Thyroid gland (tissue), 4 donors: ENCODE measurements at regions not wholly inside any gene's neighbourhood (a gene's known extent, or its start where the extent isn't known, plus 50 kb on each side); places are given as distances from the start of the nearest gene placed in this dataset.

ENCODE experiments used
- DNase-seq, 2 donors: peaks; one replicate each; pipeline ENCODE4 v3.0.0-alpha.2; 2019
- H3K27ac ChIP-seq, 3 donors: fragments of 200-600 bp; sonication (generic); 1 replicate in 2 of 3; 2 replicates in 1 of 3; pipeline ENCODE4 v1.5.1; 2016 to 2019; ENCODE audit warnings: mild to moderate bottlenecking in 1 of 3, moderate library complexity in 1 of 3
- H3K27me3 ChIP-seq: fragments of 200-600 bp; sonication (generic); one replicate; pipeline ENCODE4 v1.5.1; 2019
- H3K36me3 ChIP-seq, 2 donors: fragments of 200-600 bp; sonication (generic); one replicate each; pipeline ENCODE4 v1.5.1; 2016 to 2019
- H3K4me1 ChIP-seq, 2 donors: fragments of 200-600 bp; sonication (generic); one replicate each; pipeline ENCODE4 v1.5.1; 2017 to 2019
- H3K4me3 ChIP-seq, 3 donors: fragments of 200-600 bp; sonication (generic); replicated peaks in 1 of 3; 1 replicate in 2 of 3; 2 replicates in 1 of 3; pipeline ENCODE4 v1.5.1; 2016; ENCODE audit warnings: mild to moderate bottlenecking in 1 of 3
- H3K9me3 ChIP-seq: fragments of 200-600 bp; sonication (generic); one replicate; pipeline ENCODE4 v1.5.1; 2017
- CTCF ChIP-seq, 6 experiments: fragments of 200-600 bp in 3 of 6; fragments of 450-650 bp in 3 of 6; sonication (generic) in 3 of 6; IDR thresholded peaks; one replicate each; pipeline ENCODE4 v1.5.1; 2016 to 2019; ENCODE audit warnings: antibody characterized with exemption in 6 of 6, mild to moderate bottlenecking in 2 of 6, inconsistent platforms in 1 of 6, moderate library complexity in 1 of 6
- POLR2A ChIP-seq, 2 donors: fragments of 450-650 bp; IDR thresholded peaks; one replicate each; pipeline ENCODE4 v1.6.1; 2017; ENCODE audit warnings: antibody characterized with exemption in 2 of 2, mild to moderate bottlenecking in 2 of 2, moderate library complexity in 1 of 2
- WGBS, 2 donors: methylation state at CpG; one replicate each; pipeline ENCODE4 v1.1.5; 2017; 5-methylcytosine and 5-hydroxymethylcytosine counted together
- intact Hi-C: fragments of 100-400 bp; cut with DNase I; formaldehyde crosslinking; loops from one replicate; pipeline ENCODE4 v1.15.1; 2023

- Histone ChIP-seq H3K4me1 (no peaks in the 10 kb centered on the region), H3K27ac (no peak overlapping the region), H3K4me3 (no peak overlapping the region), H3K9me3 (no peaks in the 10 kb centered on the region), H3K36me3 (no peaks in the 10 kb centered on the region), H3K27me3 (no peaks in the 10 kb centered on the region)
- TF ChIP-seq CTCF (IDR thresholded peaks at IDR 0.05) (no peak), POLR2A (IDR thresholded peaks at IDR 0.05) (no peak)
- no peak for DNase-seq
- intact Hi-C loops: no loop called here
- 63% methylated on average over 2 of the region's 2 CpGs for WGBS, 2 donors
Observed at GRCh38 chr11:106420048-106420665, 342.7 kb downstream of the AASDHPPT start.

- Histone ChIP-seq H3K36me3 (no peaks in the 10 kb centered on the region), H3K4me3 (no peak overlapping the region), H3K9me3 (no peaks in the 10 kb centered on the region), H3K4me1 (no peaks in the 10 kb centered on the region), H3K27ac (no peak overlapping the region), H3K27me3 (no peaks in the 10 kb centered on the region)
- intact Hi-C loops: no loop called here
- no peak for TF ChIP-seq CTCF (IDR thresholded peaks at IDR 0.05)
- no peak for TF ChIP-seq POLR2A (IDR thresholded peaks at IDR 0.05)
- no peak for DNase-seq
Observed at GRCh38 chr11:106420686-106421085, 343.2 kb downstream of the AASDHPPT start.

GRCh38 chr11:106421676-106422292, 344.3 kb downstream of the AASDHPPT start:
- TF ChIP-seq POLR2A (IDR thresholded peaks at IDR 0.05) (no peak), CTCF (IDR thresholded peaks at IDR 0.05) (no peak)
- Histone ChIP-seq H3K4me3 (no peak overlapping the region), H3K36me3 (no peaks in the 10 kb centered on the region), H3K4me1 (no peaks in the 10 kb centered on the region), H3K27ac (no peak overlapping the region), H3K27me3 (no peaks in the 10 kb centered on the region), H3K9me3 (no peaks in the 10 kb centered on the region)
- intact Hi-C loops: no loop called here
- 21 to 28% methylated on average over 1 of the region's 1 CpG for WGBS, 2 donors
- DNase-seq: no peak

- TF ChIP-seq CTCF (IDR thresholded peaks at IDR 0.05) (no peak), POLR2A (IDR thresholded peaks at IDR 0.05) (no peak)
- no peaks in the 10 kb centered on the region for H3K27me3 ChIP-seq
- DNase-seq: no peak
- H3K36me3 ChIP-seq: no peaks in the 10 kb centered on the region
- no peak overlapping the region for H3K4me3 ChIP-seq
- H3K27ac ChIP-seq: no peak overlapping the region
- intact Hi-C loops: no loop called here
- no peaks in the 10 kb centered on the region for H3K9me3 ChIP-seq
- WGBS, 2 donors: 81 to 94% methylated on average over 3 of the region's 3 CpGs
- H3K4me1 ChIP-seq: no peaks in the 10 kb centered on the region
Observed at GRCh38 chr11:106422583-106422982, 345.1 kb downstream of the AASDHPPT start.

- TF ChIP-seq CTCF (IDR thresholded peaks at IDR 0.05) (no peak), POLR2A (IDR thresholded peaks at IDR 0.05) (no peak)
- DNase-seq: no peak
- Histone ChIP-seq H3K27me3 (no peaks in the 10 kb centered on the region), H3K9me3 (no peaks in the 10 kb centered on the region), H3K4me1 (no peaks in the 10 kb centered on the region), H3K36me3 (no peaks in the 10 kb centered on the region), H3K4me3 (no peak overlapping the region), H3K27ac (no peak overlapping the region)
- 75 to 77% methylated on average over 3 of the region's 3 CpGs for WGBS, 2 donors
- intact Hi-C loops: no loop called here
Observed at GRCh38 chr11:106424111-106424510, 346.6 kb downstream of the AASDHPPT start.
